ENCODE measurements at regions not wholly inside any gene's neighbourhood (a gene's known extent, or its start where the extent isn't known, plus 50 kb on each side); places are given as distances from the start of the nearest gene placed in this dataset.
A peak's percentile ranks its signal among the peaks of the same experiment; 100 is the strongest.
"Not testable (repeated sequence)": the region's sequence is repeated elsewhere in the genome, so short reads cannot be mapped to it uniquely, and the experiment has no call there.

DNA sequence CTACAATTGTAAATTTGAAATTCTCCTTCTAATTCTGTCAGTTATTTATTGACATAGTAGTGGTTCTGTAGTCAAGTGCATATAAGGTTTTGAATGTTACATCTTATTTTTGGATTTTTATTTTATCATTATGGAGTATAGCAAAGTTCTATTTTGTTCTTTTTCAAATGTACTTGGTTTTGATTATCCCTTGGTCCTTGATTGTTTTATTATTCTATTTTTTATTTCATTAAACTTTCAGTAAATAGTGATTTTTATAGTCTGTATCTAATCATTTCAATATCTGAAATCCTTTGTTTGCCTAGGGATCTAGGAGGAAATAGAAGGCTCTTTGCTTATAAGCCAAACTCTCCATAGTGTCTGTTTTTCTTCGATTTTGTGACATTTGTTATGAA, 87.8 kb downstream of the HFE start:
- no peak for DNase-seq

DNA sequence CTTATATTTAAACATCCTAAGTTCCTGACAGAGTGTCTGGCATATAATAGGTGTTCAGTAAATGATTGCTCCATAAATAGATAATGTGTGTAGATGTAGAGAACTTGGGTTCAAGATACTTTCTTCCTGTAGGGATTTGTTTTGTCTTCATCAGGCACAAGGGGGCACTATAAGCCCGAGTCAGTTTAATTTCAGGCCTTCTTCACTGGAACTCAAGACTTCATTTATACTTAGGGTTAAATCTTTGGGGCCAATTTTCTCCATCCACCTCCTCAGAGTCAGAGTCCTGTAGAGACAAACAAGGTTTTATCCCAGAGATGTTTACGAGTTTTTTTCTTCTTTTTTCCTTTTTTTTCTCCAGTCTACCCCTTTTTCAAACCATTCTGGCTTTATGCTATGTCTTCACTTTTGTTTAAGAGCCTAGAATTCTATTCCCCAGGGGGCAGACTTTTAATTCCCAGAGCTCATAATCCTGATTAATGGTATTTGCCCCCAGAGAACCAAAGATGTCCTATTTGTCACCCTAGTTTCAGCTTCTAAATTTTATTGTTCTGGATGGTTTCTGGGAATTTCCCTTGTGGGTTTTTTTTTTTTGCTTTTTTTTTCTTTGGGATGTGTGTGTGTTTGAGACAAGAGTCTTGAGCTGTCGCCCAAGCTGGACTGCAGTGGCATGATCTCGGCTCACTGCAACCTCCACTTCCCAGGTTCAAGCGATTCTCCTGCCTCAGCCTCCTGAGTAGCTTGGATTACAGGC, 88.4 kb downstream of the HFE start:
- no peak for DNase-seq

DNA sequence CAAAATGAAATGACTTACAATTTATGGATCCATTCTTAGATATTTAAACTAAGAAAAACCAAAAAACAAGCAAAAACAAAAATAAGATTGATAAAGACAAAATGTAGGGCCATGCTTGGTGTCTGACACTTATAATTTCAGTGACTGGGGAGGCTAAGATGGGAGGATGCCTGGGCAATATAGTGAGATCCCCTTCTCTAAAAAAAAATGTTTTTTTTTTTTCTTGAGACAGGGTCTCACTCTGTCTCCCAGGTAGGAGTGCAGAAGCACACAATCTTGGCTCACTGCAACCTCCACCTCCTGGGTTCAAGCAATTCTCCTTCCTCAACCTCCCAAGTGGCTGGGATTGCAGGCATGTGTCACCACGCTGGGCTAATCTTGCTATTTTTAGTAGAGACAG, 92.4 kb downstream of the HFE start:
- no peak for DNase-seq

DNA sequence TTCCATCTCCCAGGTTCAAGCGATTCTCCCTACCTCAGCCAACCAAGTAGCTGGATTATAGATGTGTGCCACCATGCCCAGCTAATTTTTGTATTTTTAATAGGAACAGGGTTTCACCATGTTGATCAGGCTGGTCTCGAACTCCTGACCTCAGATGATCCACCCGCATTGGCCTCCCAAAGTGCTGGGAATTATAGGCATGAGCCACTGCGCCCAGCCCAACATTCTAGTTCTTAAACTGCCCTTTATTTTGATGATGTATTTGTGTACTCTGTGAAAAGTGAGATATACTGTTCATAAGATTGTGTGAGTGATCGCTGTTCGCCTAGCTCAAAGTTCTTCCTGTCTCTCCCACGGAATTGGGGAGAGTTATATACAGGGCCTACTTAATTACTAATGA, 93.1 kb downstream of the HFE start:
- DNase-seq: no peak

DNA sequence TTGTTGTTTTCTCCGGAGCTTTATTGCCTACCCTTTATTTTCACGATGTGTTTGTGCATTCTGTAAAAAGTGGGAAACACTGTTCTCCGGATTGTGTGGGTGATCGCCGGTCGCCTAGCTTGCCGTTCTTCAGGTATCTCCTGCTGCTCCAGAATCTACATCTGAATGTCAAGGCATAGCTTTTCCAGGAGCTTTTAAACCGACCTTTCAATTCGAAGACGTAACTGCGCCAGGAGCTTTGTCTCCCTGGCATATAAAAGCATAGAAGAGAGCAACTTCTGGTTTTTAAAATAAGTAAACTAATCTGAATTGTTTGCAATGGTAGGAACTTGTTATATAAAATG, 96.0 kb downstream of the HFE start:
- no peak for DNase-seq

DNA sequence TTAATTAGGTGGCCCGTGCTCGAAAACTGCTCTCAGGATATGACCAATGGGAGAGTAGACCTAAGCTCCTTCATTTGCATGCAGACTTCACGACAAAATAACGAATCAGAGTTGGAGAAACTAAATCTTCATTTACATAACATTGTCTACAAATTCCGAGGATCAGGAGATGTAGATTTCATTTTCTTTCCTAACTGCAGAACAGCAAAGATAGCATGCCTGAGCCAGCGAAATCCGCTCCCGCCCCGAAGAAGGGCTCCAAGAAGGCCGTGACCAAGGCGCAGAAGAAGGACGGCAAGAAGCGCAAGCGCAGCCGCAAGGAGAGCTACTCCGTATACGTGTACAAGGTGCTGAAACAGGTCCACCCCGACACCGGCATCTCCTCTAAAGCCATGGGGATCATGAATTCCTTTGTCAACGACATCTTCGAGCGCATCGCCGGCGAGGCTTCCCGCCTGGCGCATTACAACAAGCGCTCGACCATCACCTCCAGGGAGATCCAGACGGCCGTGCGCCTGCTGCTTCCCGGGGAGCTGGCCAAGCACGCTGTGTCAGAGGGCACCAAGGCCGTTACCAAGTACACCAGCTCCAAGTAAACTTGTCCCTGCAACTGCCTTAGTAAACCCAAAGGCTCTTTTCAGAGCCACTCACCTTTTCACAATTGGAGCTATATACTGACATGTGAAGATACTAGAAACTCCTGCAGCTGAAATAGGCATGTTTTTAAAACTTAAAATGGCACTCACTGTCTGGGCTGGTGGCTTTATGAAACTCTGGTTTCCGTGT, 96.5 kb downstream of the HFE start:
- no peak for DNase-seq

DNA sequence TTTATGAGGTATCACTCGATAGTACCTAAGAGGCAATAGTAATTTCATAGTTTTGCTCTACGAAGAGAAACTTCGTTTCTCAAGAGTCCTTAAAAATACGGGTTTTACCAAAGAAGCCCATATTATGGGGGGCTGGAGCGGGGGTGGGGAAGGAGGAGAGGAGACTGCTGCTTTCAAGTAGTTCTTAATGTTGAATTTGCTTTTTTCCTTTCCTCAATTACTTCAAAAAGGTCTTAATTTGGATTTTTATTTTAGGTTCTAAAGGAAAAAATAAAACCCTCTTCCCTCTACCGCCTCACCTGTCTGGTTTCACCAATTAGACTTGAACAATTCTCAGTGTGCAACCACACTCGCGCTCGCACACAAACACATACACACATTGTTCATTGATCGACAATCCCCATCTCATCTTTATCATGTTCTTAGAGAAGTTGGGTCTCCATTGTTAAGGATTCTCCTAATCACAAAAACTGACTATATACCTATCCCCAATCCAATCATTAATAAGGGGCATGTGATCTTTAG, 97.2 kb downstream of the HFE start:
- no peak for DNase-seq

DNA sequence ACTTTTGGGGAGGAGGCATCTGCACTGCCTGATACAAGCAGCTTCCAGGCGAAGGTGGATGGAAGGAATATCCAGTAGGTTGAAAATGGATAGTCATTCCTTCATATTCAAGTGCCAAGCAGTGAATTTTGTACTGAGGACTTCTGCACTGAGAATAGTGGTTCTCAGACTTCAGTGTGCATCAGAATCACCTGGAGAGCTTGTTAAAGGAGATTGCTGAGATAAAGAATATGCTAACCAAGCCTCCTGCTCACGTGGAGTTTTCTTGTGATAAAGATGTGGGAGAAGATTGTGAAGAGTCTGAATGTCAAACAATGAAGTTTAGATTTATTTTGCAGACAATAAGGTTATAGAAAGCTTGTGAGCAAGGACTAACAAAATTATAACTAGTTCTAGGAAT, 97.8 kb downstream of the HFE start:
- DNase-seq: no peak

DNA sequence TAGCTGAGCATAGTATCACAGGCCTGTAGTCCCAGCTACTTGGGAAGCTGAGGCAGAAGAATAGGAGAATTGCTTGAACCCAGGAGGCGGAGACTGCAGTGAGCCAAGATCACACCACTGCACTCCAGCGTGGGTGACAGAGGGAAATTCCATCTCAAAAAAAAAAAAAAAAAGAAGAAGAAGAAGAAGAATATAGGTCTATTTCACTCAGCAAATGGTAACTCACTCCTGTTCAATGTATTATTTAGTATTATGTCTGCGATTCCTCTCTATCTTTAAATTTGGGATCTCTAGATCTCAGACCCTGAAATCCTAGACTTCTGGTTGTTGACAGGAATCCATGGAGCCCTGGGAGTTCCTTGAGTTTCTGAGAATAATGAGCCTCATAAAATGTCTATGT, 98.6 kb downstream of the HFE start:
- DNase-seq: no peak

DNA sequence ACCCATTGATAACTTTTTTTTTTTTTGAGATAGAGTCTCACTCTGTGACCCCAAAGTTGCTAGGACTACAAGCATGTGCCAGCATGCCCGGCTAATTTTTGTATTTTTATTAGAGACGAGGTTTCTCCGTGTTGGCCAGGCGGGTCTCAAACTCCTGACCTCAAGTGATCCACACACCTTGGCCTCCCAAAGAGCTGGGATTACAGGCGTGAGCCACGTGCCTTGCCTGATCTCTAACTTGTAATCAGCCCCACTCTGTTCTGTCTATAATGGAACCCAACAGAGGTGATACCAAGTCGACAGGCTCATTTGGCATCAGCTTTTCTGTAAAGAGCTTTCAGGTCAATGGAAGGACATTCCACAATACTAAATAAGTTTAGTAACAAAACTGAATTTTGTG, 99.4 kb downstream of the HFE start:
- DNase-seq: no peak

DNA sequence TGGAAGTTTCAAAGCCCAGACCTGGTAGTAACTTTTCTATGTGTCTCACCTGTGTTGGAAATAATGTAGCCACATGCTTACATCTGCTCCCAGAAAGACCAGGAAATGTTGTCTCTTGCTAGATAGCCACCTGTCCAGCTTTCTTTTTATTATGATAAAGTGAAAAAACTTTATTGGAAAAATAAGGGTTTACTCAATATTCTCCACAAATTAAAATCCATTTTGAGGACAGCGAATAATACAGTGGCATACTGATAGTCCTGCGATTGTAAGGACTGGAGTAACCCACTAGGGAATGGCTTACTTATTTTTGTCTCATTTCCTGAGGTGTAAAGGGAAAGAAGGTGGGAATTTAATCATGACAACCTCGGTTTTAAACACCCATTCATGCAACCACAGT, 100.1 kb downstream of the HFE start:
- no peak for DNase-seq

DNA sequence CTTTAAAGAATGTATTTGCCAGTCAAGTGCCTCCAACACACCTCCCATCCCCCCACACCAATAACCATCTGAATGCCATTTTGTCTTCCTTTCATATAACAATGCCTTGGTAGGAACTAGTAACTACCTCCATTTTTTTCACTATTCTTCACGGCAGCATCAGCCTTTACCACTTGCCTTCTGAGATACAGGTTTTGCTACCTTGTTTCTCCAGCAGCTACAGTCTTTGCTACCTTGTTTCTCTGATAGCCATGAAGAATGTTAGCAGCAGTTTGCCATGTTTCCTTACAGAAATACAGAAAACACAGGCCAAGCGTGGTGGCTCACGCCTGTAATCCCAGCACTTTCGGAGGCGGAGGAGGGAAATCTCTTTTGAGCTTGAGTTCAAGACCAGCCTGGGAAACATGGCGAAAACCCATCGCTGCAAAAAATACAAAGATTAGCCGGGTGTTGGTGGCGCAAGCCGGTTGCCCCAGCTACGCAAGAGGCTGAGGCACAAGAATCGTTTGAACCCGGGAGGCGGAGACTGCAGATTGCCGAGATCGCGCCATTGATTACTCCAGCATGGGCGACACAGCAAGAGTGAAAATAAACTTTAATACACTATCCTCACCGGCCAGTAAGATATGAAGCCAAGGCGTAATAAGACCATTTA, 100.9 kb downstream of the HFE start:
- DNase-seq: no peak

DNA sequence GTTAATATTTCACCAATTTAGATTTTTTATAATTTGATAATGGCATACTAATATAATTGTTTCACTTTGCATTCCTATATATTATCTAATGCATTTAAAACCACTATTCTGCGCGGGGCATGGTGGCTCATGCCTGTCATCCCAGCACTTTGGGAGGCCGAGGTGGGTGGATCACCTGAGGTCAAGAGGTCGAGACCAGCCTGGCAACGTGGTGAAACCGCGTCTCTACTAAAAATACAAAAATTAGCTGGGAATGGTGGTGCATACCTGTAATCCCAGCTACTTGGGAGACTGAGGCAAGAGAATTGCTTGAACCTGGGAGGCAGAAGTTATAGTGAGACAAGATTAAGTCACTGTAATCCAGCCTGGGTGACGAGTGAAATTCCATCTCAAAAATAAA, 104.3 kb downstream of the HFE start:
- DNase-seq: not testable (repeated sequence)

DNA sequence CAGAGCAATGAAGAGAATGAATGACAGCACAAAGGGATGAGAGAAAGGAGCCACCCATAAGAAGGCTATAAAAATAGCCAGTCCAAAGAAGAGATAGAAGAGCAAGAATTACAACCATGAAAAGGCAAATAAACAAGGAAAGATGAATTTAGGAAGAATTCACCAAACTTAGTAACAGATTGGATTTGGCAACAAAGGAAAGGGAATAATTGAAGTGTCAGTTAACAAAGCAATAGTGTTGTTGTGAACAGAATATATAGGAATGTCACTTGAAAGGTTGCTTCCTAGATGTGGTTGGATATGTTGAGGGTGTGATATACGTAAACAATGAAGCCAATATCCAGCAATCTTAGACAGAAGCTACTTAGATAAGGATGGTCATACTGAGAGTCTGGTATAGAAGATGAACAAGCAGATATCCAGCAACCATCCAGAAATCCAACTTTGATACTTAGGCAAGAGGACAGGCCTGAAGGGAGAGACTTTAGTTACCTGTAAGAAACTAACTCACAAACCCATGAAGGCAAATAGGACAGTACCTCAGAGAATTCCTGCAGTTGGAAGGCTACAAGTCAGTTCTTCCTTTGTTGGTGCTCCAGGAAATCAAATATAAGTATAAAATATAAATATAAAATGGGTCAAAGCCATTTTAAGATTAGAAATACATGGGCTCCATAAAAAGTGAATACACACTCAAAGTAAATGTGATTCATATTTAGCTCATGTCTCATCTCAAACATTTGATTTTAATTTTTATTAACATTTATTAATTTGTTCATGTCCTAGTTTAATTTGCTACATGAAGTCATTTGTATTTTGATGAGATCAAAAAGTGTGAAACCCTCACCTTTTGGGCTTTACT, 106.5 kb downstream of the HFE start:
- no peak for DNase-seq

DNA sequence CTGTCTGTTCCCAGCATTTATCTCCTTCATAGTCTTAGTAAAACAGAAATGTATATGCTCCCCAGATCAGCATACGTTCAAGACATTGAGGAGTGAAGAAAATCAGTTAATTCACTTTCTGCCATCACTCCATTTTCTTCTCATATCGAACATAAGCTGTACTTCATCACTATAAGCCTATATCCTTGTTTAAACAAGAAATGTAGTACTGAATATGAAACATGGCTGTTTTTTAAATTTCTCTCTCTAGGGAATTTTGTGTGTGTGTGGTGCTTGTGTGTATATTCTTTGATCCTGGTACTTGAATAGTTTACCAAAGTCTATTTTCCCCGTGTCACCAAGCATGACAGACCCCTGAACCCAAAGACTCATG, 107.1 kb downstream of the HFE start:
- DNase-seq: no peak

DNA sequence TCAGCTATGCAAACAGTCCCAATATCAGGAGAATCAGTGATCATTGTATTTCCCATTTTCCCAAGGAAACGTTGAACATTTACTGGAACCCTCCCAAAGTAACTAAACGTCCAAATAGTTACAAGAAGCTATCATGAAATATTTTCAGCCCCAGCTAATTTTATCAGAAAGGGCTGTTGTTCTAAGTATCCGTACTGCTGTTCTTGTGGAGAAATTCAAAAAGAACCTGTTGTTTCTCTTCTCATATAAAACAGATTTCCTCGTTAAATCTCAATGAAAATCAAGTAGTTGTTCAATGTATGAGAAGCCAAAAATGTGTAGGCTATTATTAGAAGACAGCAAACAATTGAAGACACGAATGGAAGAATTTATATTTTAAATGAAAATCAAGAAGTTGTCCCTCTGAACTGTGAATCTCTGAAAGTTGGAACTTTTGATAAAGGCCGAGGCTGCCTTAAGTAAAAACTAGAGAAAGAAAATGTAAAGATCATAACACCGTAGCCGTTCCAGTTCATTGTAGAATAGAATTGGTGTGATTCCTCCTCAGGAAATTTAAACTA, 107.7 kb downstream of the HFE start:
- DNase-seq: no peak

DNA sequence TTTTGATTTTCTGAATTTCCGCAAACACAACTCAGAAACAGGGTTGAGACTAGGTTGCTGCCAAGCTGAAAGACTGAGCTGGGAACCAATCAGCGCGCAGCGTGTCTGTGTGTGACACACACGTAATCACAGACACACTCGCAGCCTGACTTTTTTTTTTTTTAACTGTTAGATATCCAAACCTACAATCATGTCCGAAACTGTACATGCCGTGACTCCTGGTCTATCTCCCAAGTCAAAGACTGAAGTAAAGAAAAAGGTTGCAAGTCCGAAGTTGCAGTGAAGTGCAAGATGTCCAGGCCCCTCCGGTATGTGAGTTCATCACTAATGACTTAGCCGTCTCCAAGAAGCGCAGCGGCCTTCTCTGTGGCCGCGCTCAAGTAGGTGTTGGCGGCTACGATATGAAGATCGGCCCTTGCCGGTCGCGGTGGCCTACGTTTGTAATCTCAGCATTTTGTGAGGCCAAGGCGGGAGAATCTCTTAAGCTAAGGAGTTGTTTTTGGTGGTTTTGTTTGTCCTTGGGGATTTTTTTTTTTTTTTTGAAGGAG, 108.2 kb downstream of the HFE start:
- DNase-seq: no peak

DNA sequence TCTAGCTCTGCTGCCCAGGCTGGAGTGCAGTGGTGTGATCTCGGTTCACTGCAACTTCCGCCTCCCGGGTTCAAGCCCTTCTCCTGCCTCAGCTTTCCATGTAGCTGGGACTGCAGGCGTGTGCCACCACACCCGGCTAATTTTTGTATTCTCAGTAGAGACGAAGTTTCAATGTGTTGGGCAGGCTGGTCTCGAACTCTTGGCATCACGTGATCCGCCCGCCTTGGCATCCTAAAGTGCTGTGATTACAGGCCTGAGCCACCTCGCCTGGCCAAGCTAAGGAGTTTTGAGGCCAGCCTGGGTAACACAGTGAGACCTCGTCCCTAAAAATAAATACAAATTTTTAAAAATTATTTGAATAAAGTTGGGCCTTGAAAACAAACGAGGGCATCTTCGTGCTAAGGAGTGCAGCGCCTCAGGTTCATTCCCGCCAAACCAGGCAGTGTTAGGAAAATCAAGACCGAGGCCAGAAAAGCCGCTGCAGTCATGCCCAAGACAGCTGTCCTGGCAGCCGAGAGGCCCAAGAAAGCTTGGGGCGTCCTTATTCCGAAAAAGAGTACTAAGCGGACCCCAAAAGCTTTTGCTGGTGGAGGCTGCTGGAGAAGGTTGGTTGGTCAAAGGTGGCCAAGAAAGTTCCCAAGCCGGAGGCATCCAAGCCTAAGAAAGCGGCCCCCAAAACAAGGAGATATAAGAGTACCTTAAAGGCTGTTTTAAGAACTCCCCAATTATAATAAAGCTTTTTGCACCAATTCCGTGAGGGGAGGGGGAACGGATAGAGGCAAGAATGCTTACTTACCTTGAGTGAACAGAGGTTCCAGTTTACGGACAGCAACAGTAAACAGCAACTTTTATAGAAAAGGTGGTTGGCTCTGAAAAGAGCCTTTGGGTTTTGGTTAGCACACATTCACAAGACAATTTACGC, 109.0 kb downstream of the HFE start:
- no peak for DNase-seq

DNA sequence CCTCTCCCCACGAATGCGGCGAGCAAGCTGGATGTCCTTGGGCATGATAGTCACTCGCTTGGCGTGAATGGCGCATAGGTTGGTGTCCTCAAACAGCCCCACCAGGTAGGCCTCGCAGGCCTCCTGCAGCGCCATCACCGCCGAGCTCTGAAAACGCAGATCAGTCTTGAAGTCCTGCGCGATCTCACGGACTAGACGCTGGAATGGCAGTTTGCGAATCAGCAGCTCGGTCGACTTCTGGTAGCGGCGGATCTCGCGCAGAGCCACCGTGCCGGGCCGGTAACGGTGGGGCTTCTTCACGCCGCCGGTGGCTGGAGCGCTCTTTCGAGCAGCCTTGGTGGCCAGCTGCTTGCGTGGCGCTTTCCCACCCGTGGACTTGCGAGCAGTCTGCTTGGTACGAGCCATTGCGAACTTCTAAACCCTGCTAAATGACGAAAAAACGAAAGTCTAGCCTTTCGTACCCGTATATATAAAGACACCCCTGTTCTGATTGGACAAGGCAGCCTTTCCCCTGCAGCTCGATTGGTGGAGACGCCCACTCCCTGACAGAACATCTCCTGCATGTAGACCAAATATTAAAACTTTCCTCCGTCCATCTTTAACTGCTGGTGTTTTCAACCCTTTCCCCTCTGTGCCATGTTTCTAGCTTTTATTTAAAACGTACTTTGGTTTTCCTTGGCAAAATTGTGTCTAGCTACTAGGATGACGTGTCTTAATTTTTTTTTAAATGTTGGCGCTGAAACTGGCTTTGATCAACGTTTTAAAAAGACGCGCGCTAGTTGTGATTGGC, 109.8 kb downstream of the HFE start:
- DNase-seq: peak; percentile 68

DNA sequence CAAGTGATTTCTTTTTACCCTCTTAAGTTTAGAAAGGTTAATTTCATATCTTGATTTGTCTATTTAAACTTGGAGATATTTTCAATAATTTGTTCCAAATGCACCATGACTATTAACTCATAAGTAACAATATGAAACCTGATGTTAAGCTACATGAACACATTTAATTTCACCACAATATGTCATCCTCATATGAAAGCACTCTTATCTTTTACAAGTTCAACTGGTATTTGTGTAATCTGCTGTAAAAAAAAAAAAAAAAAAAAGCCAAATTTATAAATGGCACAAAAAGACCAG, 110.4 kb downstream of the HFE start:
- no peak for DNase-seq

All from DMS79 treated with DMSO at 0.1 percent for 48 hours (cell line).